H9 (cell line): ENCODE measurements at regions not wholly inside any gene's neighbourhood (a gene's known extent, or its start where the extent isn't known, plus 50 kb on each side); places are given as distances from the start of the nearest gene placed in this dataset.

Source experiments
- DNase-seq: peaks from one replicate; pipeline ENCODE4 v3.0.0-alpha.2; 2017
- H2AFZ ChIP-seq: one replicate; pipeline ENCODE4 v1.6.1; 2013; ENCODE audit warnings: mild to moderate bottlenecking, low read length, control low read depth, moderate library complexity
- H2AK5ac ChIP-seq: 2 replicates; pipeline ENCODE4 v1.6.1; 2013; ENCODE audit warnings: low read length, control low read depth, mixed read lengths; ENCODE audit not compliant: insufficient read length
- H2BK120ac ChIP-seq: one replicate; pipeline ENCODE4 v1.6.1; 2013; ENCODE audit warnings: low read depth, mild to moderate bottlenecking, low read length, control low read depth, inconsistent platforms; ENCODE audit not compliant: poor library complexity, severe bottlenecking
- H2BK12ac ChIP-seq: 2 replicates; pipeline ENCODE4 v1.6.1; 2013; ENCODE audit warnings: low read length, control low read depth, mixed read lengths, low read depth; ENCODE audit not compliant: insufficient read length
- H2BK15ac ChIP-seq: 2 replicates; pipeline ENCODE4 v1.6.1; 2013; ENCODE audit warnings: low read depth, low read length, control low read depth
- H2BK20ac ChIP-seq: one replicate; pipeline ENCODE4 v1.6.1; 2013; ENCODE audit warnings: low read depth, mild to moderate bottlenecking, low read length, control low read depth, inconsistent platforms; ENCODE audit not compliant: poor library complexity, severe bottlenecking
- H2BK5ac ChIP-seq: 2 replicates; pipeline ENCODE4 v1.6.1; 2013; ENCODE audit warnings: low read length, control low read depth, mixed read lengths; ENCODE audit not compliant: insufficient read length
- H3K14ac ChIP-seq: 2 replicates; pipeline ENCODE4 v1.6.1; 2013; ENCODE audit warnings: low read length, control low read depth; ENCODE audit not compliant: insufficient read depth
- H3K18ac ChIP-seq: 2 replicates; pipeline ENCODE4 v1.6.1; 2013; ENCODE audit warnings: low read depth, mild to moderate bottlenecking, mixed read lengths, low read length, control low read depth; ENCODE audit not compliant: insufficient read length
- H3K23ac ChIP-seq: 2 replicates; pipeline ENCODE4 v1.6.1; 2013; ENCODE audit warnings: low read length, control low read depth, mixed read lengths, low read depth; ENCODE audit not compliant: insufficient read length
- H3K23me2 ChIP-seq: 2 replicates; pipeline ENCODE4 v1.6.1; 2013; ENCODE audit warnings: low read depth, mild to moderate bottlenecking, mixed read lengths, low read length, control low read depth; ENCODE audit not compliant: insufficient read length, poor library complexity, severe bottlenecking
- H3K27ac ChIP-seq: 2 replicates; pipeline ENCODE4 v1.5.1; 2013; ENCODE audit warnings: low read length, control low read depth, mixed read lengths, low read depth; ENCODE audit not compliant: insufficient read length
- H3K27me3 ChIP-seq: 2 replicates; pipeline ENCODE4 v1.6.1; 2013; ENCODE audit warnings: low read length, control low read depth, inconsistent platforms; ENCODE audit not compliant: insufficient read depth
- H3K4ac ChIP-seq: 2 replicates; pipeline ENCODE4 v1.6.1; 2013; ENCODE audit warnings: low read depth, mild to moderate bottlenecking, control low read depth, inconsistent platforms, low read length, moderate library complexity
- H3K4me1 ChIP-seq: 2 replicates; pipeline ENCODE4 v1.6.1; 2013; ENCODE audit warnings: low read length, control low read depth, inconsistent platforms; ENCODE audit not compliant: insufficient read depth
- H3K4me2 ChIP-seq: 2 replicates; pipeline ENCODE4 v1.6.1; 2013; ENCODE audit warnings: low read length, control low read depth, mixed read lengths; ENCODE audit not compliant: insufficient read length, insufficient read depth
- H3K56ac ChIP-seq: 2 replicates; pipeline ENCODE4 v1.6.1; 2013; ENCODE audit warnings: low read depth, mild to moderate bottlenecking, mixed read lengths, low read length, control low read depth; ENCODE audit not compliant: insufficient read length
- H3K79me1 ChIP-seq: 2 replicates; pipeline ENCODE4 v1.6.1; 2013; ENCODE audit warnings: low read depth, mild to moderate bottlenecking, moderate library complexity, low read length, control low read depth, inconsistent platforms; ENCODE audit not compliant: insufficient read depth, poor library complexity, severe bottlenecking
- H3K79me2 ChIP-seq: 2 replicates; pipeline ENCODE4 v1.6.1; 2013; ENCODE audit warnings: low read length, control low read depth, inconsistent platforms; ENCODE audit not compliant: insufficient read depth
- H3K9ac ChIP-seq: 2 replicates; pipeline ENCODE4 v1.6.1; 2013; ENCODE audit warnings: low read length, control low read depth, mixed read lengths; ENCODE audit not compliant: insufficient read length; ENCODE audit errors: extremely low read depth
- H3K9me3 ChIP-seq: one replicate; pipeline ENCODE4 v1.6.1; 2013; ENCODE audit warnings: low read depth, low read length, inconsistent platforms; ENCODE audit not compliant: control insufficient read depth
- H3T11ph ChIP-seq: one replicate; pipeline ENCODE4 v1.6.1; 2013; ENCODE audit warnings: mild to moderate bottlenecking, low read length, control low read depth, inconsistent platforms
- H4K20me1 ChIP-seq: one replicate; pipeline ENCODE4 v1.6.1; 2013; ENCODE audit not compliant: control insufficient read depth, insufficient read length, insufficient read depth
- H4K5ac ChIP-seq: 2 replicates; pipeline ENCODE4 v1.6.1; 2013; ENCODE audit warnings: low read depth, mild to moderate bottlenecking, mixed read lengths, low read length, control low read depth; ENCODE audit not compliant: insufficient read length
- H4K8ac ChIP-seq: replicated peaks from 2 replicates; pipeline ENCODE4 v1.6.1; 2013; ENCODE audit warnings: low read length, control low read depth, mixed read lengths, low read depth; ENCODE audit not compliant: insufficient read length
- H4K91ac ChIP-seq: 2 replicates; pipeline ENCODE4 v1.6.1; 2013; ENCODE audit warnings: low read depth, mild to moderate bottlenecking, moderate library complexity, mixed read lengths, low read length, control low read depth; ENCODE audit not compliant: insufficient read length
- H3K27ac Mint-ChIP-seq, 3 experiments: 2 replicates in 2 of 3; 3 replicates in 1 of 3; pipeline ENCODE4 v1.8.0; 2020 to 2021; ENCODE audit warnings: mixed read lengths in 3 of 3, mild to moderate bottlenecking in 1 of 3, moderate library complexity in 1 of 3
- H3K27me3 Mint-ChIP-seq: 2 replicates; pipeline ENCODE4 v1.8.0; 2021; ENCODE audit warnings: low read depth, mild to moderate bottlenecking, moderate library complexity, mixed read lengths
- H3K36me3 Mint-ChIP-seq, 3 experiments: 2 replicates in 2 of 3; 3 replicates in 1 of 3; pipeline ENCODE4 v1.8.0; 2020 to 2021; ENCODE audit warnings: low read depth in 3 of 3, mixed read lengths in 3 of 3; ENCODE audit not compliant: insufficient read depth in 1 of 3
- H3K4me1 Mint-ChIP-seq, 2 experiments: 2 replicates each; pipeline ENCODE4 v1.8.0; 2020; ENCODE audit warnings: mixed read lengths in 2 of 2
- H3K4me3 Mint-ChIP-seq, 2 experiments: 2 replicates in 1 of 2; 3 replicates in 1 of 2; pipeline ENCODE4 v1.8.0; 2020 to 2021; ENCODE audit warnings: mild to moderate bottlenecking in 2 of 2, mixed read lengths in 2 of 2, moderate library complexity in 1 of 2
- H3K9me3 Mint-ChIP-seq, 2 experiments: 2 replicates in 1 of 2; 3 replicates in 1 of 2; pipeline ENCODE4 v1.8.0; 2020; ENCODE audit warnings: mild to moderate bottlenecking in 2 of 2, mixed read lengths in 2 of 2, moderate library complexity in 1 of 2
- TF ChIP-seq, protein P1 (sequence below): fragments of 200-600 bp; sonication (generic); conservative IDR thresholded peaks from 3 replicates; pipeline ENCODE4 v1.8.0; 2021; ENCODE audit warnings: antibody characterized with exemption, mild to moderate bottlenecking

DNA sequence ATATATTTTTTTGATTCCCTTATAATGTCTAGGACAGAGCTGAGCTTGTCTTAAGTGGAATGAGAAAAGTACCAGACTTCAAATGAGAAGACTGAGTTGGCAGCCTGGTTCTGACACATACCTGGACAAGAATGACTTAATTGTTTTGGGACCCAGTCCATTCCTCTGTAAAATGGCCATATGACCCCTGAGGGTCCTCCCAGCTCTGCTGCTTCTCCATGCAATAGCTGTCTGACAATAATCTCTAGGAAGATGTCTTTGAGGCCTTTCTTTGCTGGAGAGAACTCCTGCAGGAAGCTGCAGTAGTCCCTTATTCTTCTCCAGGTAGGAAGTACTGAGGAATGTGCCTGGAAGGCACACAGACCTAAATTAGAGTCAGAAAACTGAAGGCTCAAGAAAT lies 55.9 kb upstream of the SLIT3 start:
- Histone ChIP-seq H3K27me3 (no peaks in the 10 kb centered on the region), H3K56ac (no peak overlapping the region), H2BK120ac (no peak overlapping the region), H2BK5ac (no peak overlapping the region), H3K4me2 (no peak overlapping the region), H2AFZ (no peak overlapping the region), H3K79me2 (no peaks in the 10 kb centered on the region), H3K14ac (no peak overlapping the region), H3K4ac (no peak overlapping the region), H3K27ac (no peak overlapping the region), H3K23me2 (no peaks in the 10 kb centered on the region), H3T11ph (no peak overlapping the region), H3K79me1 (no peaks in the 10 kb centered on the region), H3K23ac (no peak overlapping the region), H3K9me3 (no peaks in the 10 kb centered on the region), H3K9ac (no peak overlapping the region), H4K91ac (no peak overlapping the region), H2AK5ac (no peak overlapping the region), H4K20me1 (no peaks in the 10 kb centered on the region), H3K4me1 (no peaks in the 10 kb centered on the region), H3K18ac (no peak overlapping the region), H4K5ac (no peak overlapping the region), H4K8ac (no peak overlapping the region), H2BK15ac (no peak overlapping the region), H2BK20ac (no peak overlapping the region), H2BK12ac (no peak overlapping the region)
- Mint-ChIP-seq H3K27me3 (peaks cover 2% of the 10 kb centered on the region; the same call in 1 of the 2 replicates), H3K9me3 (no peaks in the 10 kb centered on the region), H3K4me3 (no peak overlapping the region), H3K36me3 (no peaks in the 10 kb centered on the region), H3K27ac (no peak overlapping the region; a peak in 1 of 7 replicates), H3K4me1 (no peaks in the 10 kb centered on the region; a peak in 1 of 4 replicates)
- DNase-seq: no peak
- TF ChIP-seq, protein P1, sequence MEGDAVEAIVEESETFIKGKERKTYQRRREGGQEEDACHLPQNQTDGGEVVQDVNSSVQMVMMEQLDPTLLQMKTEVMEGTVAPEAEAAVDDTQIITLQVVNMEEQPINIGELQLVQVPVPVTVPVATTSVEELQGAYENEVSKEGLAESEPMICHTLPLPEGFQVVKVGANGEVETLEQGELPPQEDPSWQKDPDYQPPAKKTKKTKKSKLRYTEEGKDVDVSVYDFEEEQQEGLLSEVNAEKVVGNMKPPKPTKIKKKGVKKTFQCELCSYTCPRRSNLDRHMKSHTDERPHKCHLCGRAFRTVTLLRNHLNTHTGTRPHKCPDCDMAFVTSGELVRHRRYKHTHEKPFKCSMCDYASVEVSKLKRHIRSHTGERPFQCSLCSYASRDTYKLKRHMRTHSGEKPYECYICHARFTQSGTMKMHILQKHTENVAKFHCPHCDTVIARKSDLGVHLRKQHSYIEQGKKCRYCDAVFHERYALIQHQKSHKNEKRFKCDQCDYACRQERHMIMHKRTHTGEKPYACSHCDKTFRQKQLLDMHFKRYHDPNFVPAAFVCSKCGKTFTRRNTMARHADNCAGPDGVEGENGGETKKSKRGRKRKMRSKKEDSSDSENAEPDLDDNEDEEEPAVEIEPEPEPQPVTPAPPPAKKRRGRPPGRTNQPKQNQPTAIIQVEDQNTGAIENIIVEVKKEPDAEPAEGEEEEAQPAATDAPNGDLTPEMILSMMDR: no peak
